EL (cell line): ENCODE measurements at regions not wholly inside any gene's neighbourhood (a gene's known extent, or its start where the extent isn't known, plus 50 kb on each side); places are given as distances from the start of the nearest gene placed in this dataset.
"Not testable (repeated sequence)": the region's sequence is repeated elsewhere in the genome, so short reads cannot be mapped to it uniquely, and the experiment has no call there.

Source experiments
- DNase-seq: peaks from one replicate; pipeline ENCODE4 v3.0.0-alpha.2; 2016

DNA sequence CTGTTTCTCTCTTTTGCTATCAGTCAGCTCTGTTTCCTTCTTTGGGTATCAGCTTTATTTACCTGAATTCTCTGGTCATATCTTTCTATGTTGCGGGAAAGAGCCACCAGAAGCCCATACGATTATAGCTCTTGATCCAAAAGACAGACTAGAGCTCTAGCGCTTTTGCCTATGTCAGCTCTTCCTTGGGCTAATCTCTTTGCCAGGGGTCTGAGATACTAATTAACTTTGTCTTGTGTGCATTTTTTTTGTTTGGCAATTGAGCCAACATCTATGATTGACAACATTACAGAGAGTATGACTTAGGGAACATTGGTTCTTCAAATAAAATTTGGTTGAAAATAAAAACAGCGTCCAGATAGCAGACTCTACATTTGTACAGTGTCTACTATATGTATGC, 603.0 kb downstream of the KCTD16 start:
- DNase-seq, result no peak

DNA sequence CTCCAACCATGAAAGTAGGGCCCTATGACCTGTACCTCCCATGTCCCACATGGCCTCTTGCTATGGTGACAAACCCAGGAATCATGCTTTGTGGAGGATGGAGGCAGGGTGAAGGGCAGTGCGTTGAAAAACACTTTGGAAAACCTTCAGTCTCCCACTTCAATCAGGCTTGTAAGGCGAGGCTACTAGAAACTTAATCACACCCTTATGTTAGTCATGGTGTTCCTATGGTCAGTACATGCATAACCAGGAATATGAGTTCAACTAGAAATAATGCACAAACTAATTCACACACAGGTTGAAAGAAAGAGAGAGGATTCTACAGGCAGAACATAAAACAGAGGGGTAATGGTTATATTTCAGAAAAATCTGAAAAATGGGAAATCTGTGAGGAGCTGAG, 601.1 kb downstream of the KCTD16 start:
- no peak for DNase-seq

DNA sequence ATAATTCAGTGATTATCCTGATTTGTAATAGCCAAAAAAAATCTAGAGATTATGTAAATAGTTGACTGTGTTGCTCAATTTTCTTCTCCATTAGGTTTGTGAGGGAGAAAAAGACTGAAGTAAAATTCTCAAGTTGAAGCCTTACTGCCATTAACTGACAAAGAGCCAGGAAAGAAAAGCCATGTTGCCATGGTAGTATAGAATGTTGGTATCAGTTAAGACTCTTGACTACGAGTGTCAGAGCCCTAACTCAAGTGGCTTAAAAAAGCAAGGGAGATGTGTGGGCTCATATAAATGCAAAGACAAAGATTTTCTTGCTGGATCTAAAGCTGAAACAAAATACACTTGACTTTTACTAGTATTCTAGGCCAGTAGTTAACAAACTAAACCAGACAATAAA, 571.7 kb downstream of the KCTD16 start:
- DNase-seq, result no peak

DNA sequence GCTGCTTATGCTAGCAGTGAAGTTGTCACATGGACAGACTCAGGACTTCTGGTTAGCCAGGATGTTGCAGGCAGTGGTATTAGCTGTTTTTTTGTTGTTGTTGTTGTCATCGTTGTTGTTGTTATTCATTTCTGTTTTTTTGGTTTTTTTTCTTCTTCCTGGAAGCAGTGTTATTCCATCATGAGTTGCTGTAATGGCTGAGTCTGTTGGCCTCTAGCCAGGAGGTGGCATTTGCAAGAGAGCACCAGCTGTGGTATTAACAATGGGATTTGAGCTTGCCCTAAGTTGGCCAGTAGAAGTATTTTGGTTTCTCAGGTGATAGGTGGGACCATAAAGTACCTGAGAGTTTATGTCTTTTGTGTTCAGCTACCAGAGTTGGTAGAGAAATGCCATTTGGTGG, 561.1 kb downstream of the KCTD16 start:
- DNase-seq, result no peak

DNA sequence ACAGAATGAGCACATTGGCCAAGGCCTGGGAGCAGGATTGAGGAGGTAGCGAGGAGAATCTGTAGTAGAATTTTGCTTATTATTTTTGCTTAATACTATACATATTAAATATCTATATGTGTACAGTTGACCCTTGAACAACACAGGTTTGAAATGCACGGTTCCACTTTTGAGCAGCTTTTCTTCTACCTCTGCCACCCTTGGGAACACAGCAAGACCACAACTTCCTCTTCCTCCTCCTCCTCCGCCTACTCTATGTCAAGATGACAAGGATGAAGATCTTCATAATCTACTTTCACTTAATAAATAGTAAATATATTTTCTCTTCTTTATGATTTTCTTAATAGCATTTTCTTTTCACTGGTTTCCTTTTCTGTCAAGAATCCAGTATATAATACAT, 541.4 kb downstream of the KCTD16 start:
- DNase-seq, result no peak

DNA sequence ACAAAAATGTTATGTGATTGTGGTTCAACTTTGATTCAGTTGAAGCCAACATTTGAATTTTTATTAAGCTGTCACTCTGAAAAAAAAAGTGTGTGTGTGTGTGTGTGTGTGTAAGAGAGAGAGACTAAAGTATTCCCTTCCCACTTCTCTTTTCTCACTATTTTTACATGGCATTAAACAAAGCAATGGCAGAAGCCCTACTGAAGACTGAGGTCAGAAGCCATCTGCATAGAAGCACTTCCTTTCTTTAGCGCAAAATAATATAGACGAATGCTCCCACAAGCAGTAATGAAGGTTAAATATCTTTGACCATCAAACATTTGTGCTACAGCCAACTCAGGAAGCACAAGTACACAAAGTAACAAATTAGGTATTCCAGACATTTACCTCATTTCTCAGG, 540.5 kb downstream of the KCTD16 start:
- DNase-seq, result no peak

DNA sequence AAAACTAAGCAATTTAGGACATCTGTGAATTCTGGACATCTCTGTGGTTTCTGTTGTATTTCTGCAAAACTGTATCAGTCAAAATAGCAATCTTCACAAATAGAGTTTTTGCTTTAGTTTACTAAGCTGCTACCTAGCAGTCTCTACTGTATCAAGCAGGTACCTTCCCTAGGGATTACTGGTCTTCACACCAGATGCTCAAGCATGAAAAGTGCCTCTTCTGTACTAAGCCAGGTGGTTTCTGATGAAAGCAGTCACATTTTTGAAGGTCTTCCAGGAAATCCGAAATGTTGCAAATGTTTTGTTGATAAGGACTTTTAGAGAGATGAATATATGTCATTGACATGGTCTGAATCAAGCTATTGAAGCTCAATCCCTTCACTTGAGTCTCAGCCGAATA, 540.0 kb downstream of the KCTD16 start:
- DNase-seq, result no peak

DNA sequence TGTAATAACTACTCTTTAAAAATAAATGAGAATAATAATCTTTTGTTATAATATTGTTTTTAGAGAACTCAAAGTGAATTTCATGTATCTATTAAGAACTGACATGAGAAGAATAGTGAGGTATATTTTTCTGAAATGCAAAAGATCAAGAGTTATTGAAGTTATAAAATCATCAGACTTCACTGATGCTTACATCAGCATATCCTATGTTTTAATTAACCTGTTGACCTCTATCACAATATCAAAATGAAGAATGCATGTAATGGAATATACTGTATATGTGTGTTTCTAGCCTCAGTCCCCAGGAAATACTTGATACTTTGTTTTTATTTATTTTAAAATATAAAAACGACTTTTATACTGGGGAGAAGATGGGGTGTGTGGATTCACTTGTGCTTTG, 533.1 kb downstream of the KCTD16 start:
- no peak for DNase-seq

DNA sequence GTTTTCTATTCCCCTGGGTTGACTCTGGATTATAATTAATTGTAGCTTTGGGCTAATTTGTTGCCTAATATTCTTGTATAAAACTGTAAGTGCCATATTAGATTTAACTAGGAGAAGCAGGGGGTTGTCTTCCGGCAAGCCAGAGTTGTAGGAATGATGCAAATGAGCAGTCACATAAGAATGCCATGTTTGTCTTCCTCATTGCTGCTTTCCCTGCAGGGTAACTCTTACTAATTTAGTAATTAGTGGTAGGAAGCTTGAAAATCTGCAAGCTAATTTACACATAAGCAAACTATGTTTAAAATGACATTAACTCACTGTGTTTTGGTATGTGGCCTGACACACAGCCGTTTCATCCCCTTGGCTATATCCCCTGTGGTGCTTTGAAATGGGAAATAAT, 527.8 kb downstream of the KCTD16 start:
- DNase-seq, result peak; percentile 52

DNA sequence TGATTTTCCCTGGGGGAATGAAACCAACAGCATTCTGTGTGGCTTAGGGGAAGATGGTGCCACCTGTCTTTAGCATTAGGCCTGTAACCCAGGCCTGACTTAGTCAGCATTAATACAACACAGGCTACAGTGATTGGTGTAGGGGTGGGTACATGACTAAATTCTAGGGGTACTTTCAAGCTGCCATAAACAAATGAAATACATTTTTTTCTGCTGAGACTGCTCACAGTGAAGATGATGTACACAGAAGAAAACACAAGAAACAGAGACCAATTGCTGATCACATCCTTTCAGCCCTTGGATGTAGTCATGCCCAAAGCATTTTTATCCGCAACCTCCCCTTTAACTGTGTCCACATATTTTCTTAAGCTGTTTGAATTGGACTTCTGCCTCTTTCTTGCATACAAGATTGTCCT, 527.2 kb downstream of the KCTD16 start:
- DNase-seq, result peak; percentile 98

DNA sequence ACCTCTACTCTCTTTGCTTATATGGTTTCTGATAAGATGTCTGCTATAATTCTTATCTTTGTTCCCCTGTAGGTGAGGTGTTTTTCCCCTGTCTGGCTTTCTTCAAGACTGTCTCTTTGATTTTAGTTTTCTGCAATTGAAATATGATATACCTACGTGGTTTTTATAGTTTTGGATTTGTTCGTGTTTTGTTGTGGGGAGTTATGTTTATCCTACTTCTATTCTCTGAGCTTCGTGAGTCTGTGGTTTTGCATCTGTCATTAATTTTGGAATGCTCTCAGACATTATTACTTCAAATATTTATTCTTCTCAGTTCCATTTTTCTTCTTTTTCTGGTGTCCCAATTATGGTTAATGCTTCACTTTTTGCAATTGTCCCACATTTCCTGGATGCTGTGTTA, 521.3 kb downstream of the KCTD16 start:
- DNase-seq, result peak; percentile 16

DNA sequence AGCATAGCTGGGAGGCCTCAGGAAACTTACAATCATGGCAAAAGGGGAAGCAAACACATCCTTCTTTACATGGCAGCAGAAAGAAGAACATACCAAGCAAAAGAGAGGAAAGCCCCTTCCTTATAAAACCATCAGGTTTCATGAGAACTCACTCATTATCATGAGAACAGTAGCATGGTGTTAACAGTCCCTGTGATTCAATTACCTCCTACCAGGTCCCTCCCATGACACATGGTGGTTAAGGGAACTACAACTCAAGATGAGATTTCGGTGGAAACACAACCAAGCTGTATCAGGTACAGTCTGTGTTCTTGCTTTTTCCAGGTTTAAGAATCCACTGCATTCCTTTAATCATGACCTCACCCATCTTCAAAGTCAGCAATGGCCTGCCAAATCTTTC, 514.2 kb downstream of the KCTD16 start:
- no peak for DNase-seq

DNA sequence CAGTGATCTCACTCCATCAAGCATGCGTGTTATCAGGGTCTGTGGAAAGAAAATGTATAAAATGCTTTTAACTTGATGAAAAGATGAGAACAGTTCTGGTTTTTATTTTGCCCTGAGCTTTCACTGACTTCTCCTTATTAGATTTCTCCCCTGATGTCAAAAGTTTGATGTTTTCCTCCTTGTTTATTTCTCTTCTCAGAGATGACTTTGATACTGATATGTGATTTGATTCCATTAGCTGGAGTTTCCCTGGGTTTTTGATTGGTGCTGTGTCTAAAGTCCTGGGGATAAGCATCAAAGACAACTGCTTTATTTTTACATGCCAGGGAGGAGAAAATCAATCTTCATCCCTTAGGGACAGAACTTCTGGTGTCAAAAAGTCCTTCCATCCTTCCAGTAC, 510.0 kb downstream of the KCTD16 start:
- DNase-seq, result no peak

DNA sequence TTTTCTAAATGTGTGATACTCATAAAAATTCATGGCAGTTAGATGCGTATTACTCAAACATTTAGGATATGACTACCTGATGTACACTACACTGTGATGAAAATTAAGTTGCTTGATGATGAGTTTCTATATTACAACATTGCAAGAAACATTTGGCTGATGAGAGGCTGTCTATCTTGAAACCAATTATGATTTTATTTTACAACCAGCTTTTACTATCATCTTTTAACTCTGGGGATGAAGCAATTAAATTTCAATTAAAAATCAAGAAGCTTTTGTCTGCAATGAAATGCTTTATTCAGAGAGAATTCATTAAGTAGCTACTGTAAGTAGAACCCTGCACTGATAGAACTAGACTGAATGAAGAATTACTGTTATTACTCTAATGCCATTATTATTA, 500.4 kb downstream of the KCTD16 start:
- DNase-seq, result no peak

DNA sequence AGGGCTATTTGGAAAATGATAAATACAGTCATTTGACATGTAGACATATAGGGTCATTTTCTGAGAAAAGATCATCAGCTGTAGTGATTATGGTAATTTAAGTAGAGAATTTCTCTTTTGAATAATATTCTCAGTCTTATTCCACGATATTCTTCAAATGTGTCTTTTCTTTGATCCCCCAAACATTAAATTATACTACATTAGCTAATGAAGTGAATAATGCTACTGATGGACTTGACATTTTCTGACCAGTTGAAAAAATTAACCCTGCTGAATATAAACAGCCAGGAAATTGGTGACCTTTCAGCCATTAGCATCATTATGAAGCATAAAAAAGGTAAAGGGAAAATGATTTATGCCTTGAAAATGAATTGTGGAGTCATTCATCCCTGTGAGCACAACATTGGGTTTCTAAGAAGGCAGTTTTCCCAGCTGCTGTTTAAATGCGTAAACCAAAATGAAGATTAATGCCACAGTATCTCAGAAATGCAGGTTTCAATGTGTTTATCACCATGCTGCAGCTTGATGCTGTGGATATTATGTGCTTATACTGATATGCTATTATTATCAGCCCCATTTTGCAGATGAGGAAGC, 489.1 kb downstream of the KCTD16 start:
- DNase-seq, result no peak

DNA sequence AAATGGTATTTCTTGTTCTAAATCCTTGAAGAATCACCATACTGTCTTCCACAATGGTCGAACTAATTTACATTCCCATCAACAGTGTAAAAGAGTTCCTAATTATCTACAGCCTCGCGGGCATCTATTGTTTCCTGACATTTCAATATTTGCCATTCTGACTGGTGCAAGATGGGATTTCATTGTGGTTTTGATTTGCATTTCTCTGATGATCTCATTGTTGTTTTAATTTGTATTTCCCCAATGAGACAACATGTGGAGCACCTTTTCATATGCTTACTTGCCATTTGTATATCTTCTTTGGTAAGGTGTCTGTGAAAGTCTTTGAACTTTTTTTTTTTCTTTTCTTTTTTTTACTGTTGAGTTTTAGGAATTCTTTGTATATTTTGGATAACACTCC, 473.6 kb downstream of the KCTD16 start:
- no peak for DNase-seq

DNA sequence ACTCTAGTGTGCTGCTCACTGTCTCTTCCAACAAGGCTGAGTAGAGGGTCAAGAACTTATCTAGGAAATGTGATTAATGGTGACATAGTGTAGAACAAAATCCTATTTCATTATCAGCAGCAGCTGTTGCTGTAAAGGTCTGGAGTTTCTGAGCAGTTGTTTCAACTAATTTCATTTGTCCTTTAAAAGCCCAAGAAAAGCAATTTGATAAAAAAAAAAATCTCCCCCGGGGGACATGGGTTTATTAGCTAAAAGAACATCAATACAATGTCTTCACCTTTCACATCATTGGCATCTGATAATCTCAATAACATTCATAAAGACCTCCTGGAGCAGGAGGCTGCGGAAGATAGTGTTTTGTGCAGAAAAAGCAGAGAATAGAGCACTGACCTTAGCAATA, 468.1 kb downstream of the KCTD16 start:
- no peak for DNase-seq

DNA sequence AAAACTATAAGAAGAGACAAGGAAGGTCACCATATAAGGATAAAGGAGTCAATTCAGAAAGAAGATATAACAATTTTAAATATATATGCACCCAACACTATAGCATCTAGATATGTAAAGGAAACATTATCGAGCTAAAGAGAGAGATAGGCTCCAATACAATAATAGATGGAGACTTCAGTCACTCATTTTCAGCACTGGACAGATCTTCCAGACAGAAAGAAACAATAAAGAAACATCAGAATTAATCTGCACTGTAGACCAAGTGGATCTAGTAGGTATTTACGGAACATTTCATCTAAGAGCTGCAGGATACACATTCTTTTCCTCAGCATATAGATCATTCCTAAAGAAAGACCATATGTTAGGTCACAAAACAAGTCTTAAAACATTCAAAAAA, 463.5 kb downstream of the KCTD16 start:
- DNase-seq, result no peak

DNA sequence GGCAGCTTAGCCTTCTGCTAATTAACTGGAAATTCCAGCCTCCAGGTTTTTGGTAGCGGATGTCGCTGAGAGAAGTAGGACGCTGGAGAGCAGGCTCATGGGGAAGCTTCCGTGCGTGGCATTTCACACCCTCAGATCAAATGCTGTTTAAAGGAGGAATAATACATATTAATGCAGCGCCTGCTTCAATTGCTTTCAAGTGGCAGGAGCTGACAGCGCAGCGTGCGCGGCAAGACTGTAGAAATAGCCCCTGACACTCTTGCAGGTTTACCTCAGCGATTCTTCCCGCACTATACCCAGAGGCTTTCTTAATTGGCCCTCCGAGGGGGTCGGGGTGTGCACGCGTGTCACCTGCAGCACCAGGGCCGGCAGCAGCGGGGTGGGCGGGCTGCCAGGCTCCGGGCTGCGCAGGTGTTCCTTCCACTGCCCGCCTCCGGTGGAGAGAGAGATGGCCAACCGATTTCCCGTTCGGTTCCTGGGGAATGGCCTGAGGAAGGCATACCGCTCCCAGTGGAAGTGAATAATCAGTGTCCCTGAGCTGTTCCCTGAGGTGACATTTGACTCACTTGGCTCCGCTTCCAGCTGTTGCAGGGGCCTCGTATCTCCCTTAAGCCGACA, 427.9 kb downstream of the KCTD16 start:
- peak; percentile 8 for DNase-seq

DNA sequence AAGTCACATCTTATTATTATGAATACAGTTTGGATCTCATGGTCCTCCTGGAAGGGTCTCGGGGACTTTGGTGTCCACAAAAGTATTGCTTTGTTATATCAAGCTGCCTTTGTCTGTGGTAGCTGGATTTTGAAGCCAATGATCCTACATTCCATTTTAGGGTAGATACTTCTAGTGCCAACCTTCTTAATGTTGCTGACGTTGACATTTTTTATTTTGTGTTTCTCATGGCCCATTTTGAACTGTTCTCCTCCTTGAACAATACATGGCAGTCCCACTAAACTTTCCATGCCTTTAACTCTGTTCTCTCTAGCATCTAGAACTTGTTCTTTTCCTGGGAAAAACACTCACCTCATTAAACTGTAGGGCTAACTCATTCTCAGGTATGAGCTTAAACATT, 425.8 kb downstream of the KCTD16 start:
- no peak for DNase-seq

DNA sequence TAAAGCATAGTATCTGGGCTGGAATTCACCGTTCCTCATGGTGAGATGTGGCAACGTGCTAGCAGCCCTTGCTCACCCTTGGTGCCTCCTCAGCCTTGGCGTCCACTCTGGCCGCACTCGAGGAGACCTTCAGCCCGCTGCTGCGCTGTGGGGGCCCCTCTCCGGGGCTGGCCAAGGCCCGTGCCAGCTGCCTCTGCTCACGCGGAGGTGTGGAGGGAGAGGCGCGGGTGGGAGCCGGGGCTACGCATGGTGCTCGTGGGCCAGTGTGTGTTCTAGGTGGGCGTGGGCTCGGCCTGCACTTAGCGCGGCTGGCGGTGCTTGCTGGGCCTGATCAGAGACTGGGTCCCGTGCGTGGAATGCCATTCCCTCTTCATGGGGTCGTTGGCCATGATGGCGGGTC, 424.2 kb downstream of the KCTD16 start:
- no peak for DNase-seq

DNA sequence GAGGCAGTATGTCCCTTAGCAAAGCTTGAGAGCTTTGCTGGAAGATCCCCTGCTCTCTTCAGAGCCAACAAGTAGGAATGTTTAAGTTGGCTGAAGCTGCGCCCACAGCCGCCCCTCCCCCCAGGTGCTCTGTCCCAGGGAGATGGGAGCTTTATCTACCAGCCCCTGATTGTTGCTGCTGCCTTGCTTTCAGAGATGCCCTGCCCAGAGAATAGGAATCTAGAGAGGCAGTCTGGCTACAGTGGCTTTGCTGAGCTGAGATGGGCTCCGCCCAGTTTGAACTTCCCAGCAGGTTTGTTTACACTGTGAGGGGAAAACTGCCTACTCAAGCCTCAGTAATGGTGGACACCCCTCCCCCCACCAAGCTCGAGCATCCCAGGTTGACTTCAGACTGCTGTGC, 423.6 kb downstream of the KCTD16 start:
- DNase-seq, result not testable (repeated sequence)

DNA sequence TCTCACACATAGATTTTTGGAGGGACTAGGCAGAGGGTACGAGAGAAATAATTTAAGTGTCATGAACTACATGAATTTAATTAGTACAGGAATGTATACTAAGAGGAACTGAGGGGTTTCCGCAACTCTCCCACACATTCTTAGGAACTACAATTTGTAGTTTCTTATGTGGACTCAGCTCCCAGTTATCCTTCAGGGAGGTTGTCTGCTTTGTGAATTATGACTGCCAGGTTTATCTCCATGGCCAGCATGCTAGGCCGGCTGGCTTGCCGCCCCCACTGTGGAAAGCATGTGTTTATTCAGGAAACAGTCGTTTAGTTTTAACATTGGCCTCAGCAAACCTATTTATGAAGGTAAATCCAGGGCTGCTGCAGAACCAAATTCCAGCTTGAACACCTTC, 415.0 kb downstream of the KCTD16 start:
- no peak for DNase-seq

DNA sequence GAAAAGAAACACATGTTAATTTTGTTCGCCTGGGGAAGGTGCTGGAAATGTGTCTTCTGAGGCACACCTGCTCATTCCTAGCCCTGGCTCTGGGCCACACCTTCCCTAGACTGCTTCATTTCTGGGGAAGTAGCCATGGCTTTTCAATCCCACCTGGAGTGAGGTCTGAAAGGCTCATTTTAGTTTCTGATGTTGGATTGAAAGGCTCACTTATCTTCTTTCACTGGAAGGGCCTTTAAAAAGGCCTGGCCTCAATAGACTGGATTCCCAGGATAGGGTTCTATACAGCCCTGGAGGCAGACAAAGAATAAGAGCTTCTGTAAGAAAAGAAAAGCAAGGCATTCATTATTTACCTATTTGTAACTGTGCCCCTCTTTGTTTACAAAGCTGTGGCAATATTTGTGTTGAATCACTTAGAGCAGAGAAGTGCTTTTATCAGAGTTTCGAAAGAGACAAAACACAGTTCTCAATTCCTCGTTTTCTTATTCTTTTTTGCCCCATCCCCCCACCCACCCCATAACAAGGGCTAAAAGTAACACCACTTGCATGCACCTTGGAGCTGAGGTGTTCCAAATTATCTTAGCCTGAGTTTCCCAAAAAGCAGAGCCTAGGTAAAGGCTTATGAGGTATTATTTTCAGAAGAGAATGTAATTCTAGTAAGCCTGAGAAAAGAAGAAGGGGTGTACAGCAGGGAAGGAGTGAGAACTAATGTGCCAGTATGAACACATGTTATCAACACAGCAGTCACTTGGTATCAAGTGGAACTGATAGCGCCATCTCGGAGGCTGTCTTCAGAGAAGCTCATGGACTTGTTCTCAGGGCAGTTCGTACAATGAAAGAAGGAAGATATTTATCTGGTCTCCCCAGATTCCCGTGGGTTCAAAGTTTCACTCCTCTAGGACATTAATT, 413.1 kb downstream of the KCTD16 start:
- no peak for DNase-seq
